HepG2 (cell line): ENCODE measurements at regions not wholly inside any gene's neighbourhood (a gene's known extent, or its start where the extent isn't known, plus 50 kb on each side); places are given as distances from the start of the nearest gene placed in this dataset.

Experiments used
- ATAC-seq: fragments of 200-7000 bp; cut with Tn5 transposase; 3 replicates; pipeline ENCODE4 v1.9.1; 2020; ENCODE audit warnings: mild to moderate bottlenecking, moderate library complexity
- BruUV-seq: library from RNA; stranded (reverse); fragments of 400-500 nt; replicated peaks from 2 replicates; lab custom pipeline; 2021; lab: Mats Ljungman, UMichigan
- CTCF ChIA-PET: fragments of 300-600 bp; formaldehyde crosslinking; extraction: SDS; loops from one replicate; lab custom pipeline; 2021; ENCODE audit warnings: low total read pairs, inconsistent platforms, low intra/inter-chr PET ratio; lab: Yijun Ruan, JAX
- POLR2A ChIA-PET: fragments of 350-600 bp; sonication (Branson Sonifier 250); formaldehyde crosslinking; loops from one replicate; lab custom pipeline; 2020; ENCODE audit warnings: antibody characterized with exemption, inconsistent platforms; lab: Yijun Ruan, JAX
- DNase-seq: peaks from one replicate; pipeline ENCODE4 v3.0.0-alpha.2; 2015; ENCODE audit warnings: low spot score
- FAIRE-seq: peaks from 3 replicates; lab custom pipeline; 2011; peaks lifted over from hg19 to GRCh38; lab: Jason Lieb, UNC
- H2AFZ ChIP-seq: one replicate; pipeline ENCODE4 v1.6.1; 2011; ENCODE audit warnings: low read length, inconsistent platforms
- H3K27ac ChIP-seq: fragments of 300-600 bp; 3 replicates; pipeline ENCODE4 v1.8.0; 2011; ENCODE audit warnings: mixed run types, mild to moderate bottlenecking, mixed read lengths, low read length, inconsistent platforms; ENCODE audit not compliant: insufficient read depth; ENCODE audit errors: extremely low read length
- H3K27me3 ChIP-seq, 2 experiments: fragments of 200-600 bp in 1 of 2; 2 replicates in 1 of 2; 3 replicates in 1 of 2; pipeline versions ENCODE4 v1.6.0 to v1.8.0; 2011; ENCODE audit warnings: low read length in 2 of 2, mild to moderate bottlenecking in 2 of 2, moderate library complexity in 2 of 2, inconsistent platforms in 1 of 2; ENCODE audit not compliant: insufficient read depth in 2 of 2, control insufficient read depth in 1 of 2
- H3K36me3 ChIP-seq, 2 experiments: fragments of 200-600 bp in 1 of 2; replicated peaks in 1 of 2; 2 replicates in 1 of 2; 3 replicates in 1 of 2; pipeline versions ENCODE4 v1.5.1 to v1.8.0; 2011; ENCODE audit warnings: low read length in 2 of 2, inconsistent platforms in 1 of 2; ENCODE audit not compliant: insufficient read depth in 2 of 2, control insufficient read depth in 1 of 2
- H3K4me1 ChIP-seq: 2 replicates; pipeline ENCODE4 v1.5.1; 2012; ENCODE audit warnings: low read length, inconsistent platforms; ENCODE audit not compliant: insufficient read depth
- H3K4me2 ChIP-seq: 2 replicates; pipeline ENCODE4 v1.6.0; 2011; ENCODE audit warnings: low read depth, low read length, inconsistent platforms
- H3K4me3 ChIP-seq, 3 experiments: fragments of 200-600 bp in 1 of 3; sonication (generic), shearing (Covaris generic) in 1 of 3; replicated peaks in 1 of 3; 2 replicates each; pipeline ENCODE4 v1.5.1; 2011 to 2016; ENCODE audit warnings: low read length in 3 of 3, inconsistent platforms in 2 of 3, low read depth in 2 of 3, mild to moderate bottlenecking in 2 of 3, control low read depth in 1 of 3, mixed read lengths in 1 of 3; ENCODE audit not compliant: insufficient read depth in 1 of 3
- H3K79me2 ChIP-seq: one replicate; pipeline ENCODE4 v1.6.1; 2011; ENCODE audit warnings: low read length, inconsistent platforms; ENCODE audit not compliant: insufficient read depth
- H3K9ac ChIP-seq: 2 replicates; pipeline ENCODE4 v1.6.0; 2011; ENCODE audit warnings: mild to moderate bottlenecking, low read depth, low read length, inconsistent platforms; ENCODE audit not compliant: insufficient read depth
- H3K9me3 ChIP-seq: 2 replicates; pipeline ENCODE4 v1.5.1; 2012; ENCODE audit warnings: mild to moderate bottlenecking, low read length
- H4K20me1 ChIP-seq: 2 replicates; pipeline ENCODE4 v1.6.0; 2011; ENCODE audit warnings: inconsistent platforms, mild to moderate bottlenecking, low read length, moderate library complexity; ENCODE audit not compliant: insufficient read depth
- ATM ChIP-seq: fragments of 450-650 bp; IDR thresholded peaks from 2 replicates; pipeline ENCODE4 v1.7.1; 2017; ENCODE audit warnings: mild to moderate bottlenecking, borderline replicate concordance
- BATF2 ChIP-seq: sonication (generic); formaldehyde crosslinking; IDR thresholded peaks from 2 replicates; pipeline ENCODE4 v1.8.0; 2022; ENCODE audit warnings: mild to moderate bottlenecking, missing genetic modification reagents, moderate library complexity
- CHD4 ChIP-seq: fragments of 200-600 bp; sonication (generic); IDR thresholded peaks from 2 replicates; pipeline ENCODE4 v1.7.0; 2017; ENCODE audit warnings: mild to moderate bottlenecking, low read length, borderline replicate concordance
- GFI1 ChIP-seq: sonication (generic); formaldehyde crosslinking; IDR thresholded peaks from 2 replicates; pipeline ENCODE4 v1.5.0; 2020; ENCODE audit warnings: missing genetic modification reagents, mild to moderate bottlenecking, borderline replicate concordance
- HIVEP1 ChIP-seq: sonication (generic); formaldehyde crosslinking; IDR thresholded peaks from 2 replicates; pipeline ENCODE4 v1.4.0; 2020; ENCODE audit warnings: mild to moderate bottlenecking, missing genetic modification reagents
- NR2F2 ChIP-seq: IDR thresholded peaks from 2 replicates; pipeline ENCODE4 v1.6.1; 2012; ENCODE audit warnings: low read depth, inconsistent platforms, borderline replicate concordance
- REL ChIP-seq: sonication (generic); formaldehyde crosslinking; conservative IDR thresholded peaks from 2 replicates; pipeline ENCODE4 v1.8.0; 2022; ENCODE audit warnings: mild to moderate bottlenecking, missing genetic modification reagents, moderate library complexity
- TEAD2 ChIP-seq: sonication (generic); formaldehyde crosslinking; IDR thresholded peaks from 2 replicates; pipeline ENCODE4 v1.9.0; 2021; ENCODE audit warnings: missing genetic modification reagents
- ZBTB34 ChIP-seq: sonication (generic); formaldehyde crosslinking; IDR thresholded peaks from 2 replicates; pipeline ENCODE4 v1.8.0; 2022; ENCODE audit warnings: mild to moderate bottlenecking, missing genetic modification reagents
- ZNF121 ChIP-seq: sonication (generic); formaldehyde crosslinking; IDR thresholded peaks from 2 replicates; pipeline ENCODE4 v1.5.0; 2020; ENCODE audit warnings: mild to moderate bottlenecking, missing genetic modification reagents
- ZNF230 ChIP-seq: sonication (generic); formaldehyde crosslinking; IDR thresholded peaks from 2 replicates; pipeline ENCODE4 v1.4.0; 2020; ENCODE audit warnings: mild to moderate bottlenecking, missing genetic modification reagents
- ZNF263 ChIP-seq: sonication (generic); formaldehyde crosslinking; IDR thresholded peaks from 2 replicates; pipeline ENCODE4 v1.4.0; 2020; ENCODE audit warnings: missing genetic modification reagents
- ZNF280D ChIP-seq: sonication (generic); formaldehyde crosslinking; IDR thresholded peaks from 2 replicates; pipeline ENCODE4 v1.5.1; 2020; ENCODE audit warnings: mild to moderate bottlenecking, missing genetic modification reagents
- WGBS: methylation state at CpG from one replicate; pipeline ENCODE4 v1.1.6; 2017; ENCODE audit warnings: low lambda C conversion rate; 5-methylcytosine and 5-hydroxymethylcytosine counted together
- in situ Hi-C: cut with HindIII; loops from 2 replicates; pipeline ENCODE4 v1.10.0; 2017; ENCODE audit warnings: low pct_unique_long_range_greater_than_20kb; ENCODE audit not compliant: extremely low pct_ligation_motif_present
- intact Hi-C: fragments of 100-400 bp; cut with micrococcal nuclease; formaldehyde crosslinking; loops from one replicate; pipeline ENCODE4 v1.10.0; 2022; ENCODE audit not compliant: unreplicated experiment

GRCh38 chrX:128804828-128805227 lies 718.5 kb downstream of the SMARCA1 start:
- Histone ChIP-seq H3K36me3 (no peaks in the 10 kb centered on the region), H4K20me1 (no peaks in the 10 kb centered on the region), H3K9ac (no peak overlapping the region), H3K9me3 (peaks cover 13% of the 10 kb centered on the region), H3K4me1 (0 out of 2 replicates have a peak, but pooled peaks cover 8% of the 10 kb centered on the region), H3K27me3 (no peaks in the 10 kb centered on the region), H3K79me2 (no peaks in the 10 kb centered on the region), H3K4me2 (no peak overlapping the region), H3K4me3 (no peak overlapping the region), H3K27ac (no peak overlapping the region), H2AFZ (no peak overlapping the region)
- 42% methylated on average over 2 of the region's 2 CpGs for WGBS
- in situ Hi-C loops (loop anchor here (25.0 kb wide), 1 partner anchor 307 kb away; no protein-coding TSS in a partner anchor), intact Hi-C loops (no loop called here)
- CTCF ChIA-PET: no interaction called here
- POLR2A ChIA-PET: no interaction called here
- no TSS peak for BruUV-seq
- FAIRE-seq: no peak
- ATAC-seq: no peak
- DNase-seq: no peak
- TF ChIP-seq BATF2 (CRISPR knock-in tag): no peak
- TF ChIP-seq HIVEP1 (CRISPR knock-in tag): no peak
- TF ChIP-seq ZBTB34: no peak
- TF ChIP-seq NR2F2: no peak
- TF ChIP-seq ZNF230 (CRISPR knock-in tag): no peak
- TF ChIP-seq ZNF280D (CRISPR knock-in tag): no peak
- no peak for TF ChIP-seq ATM
- no peak for TF ChIP-seq ZNF263 (CRISPR knock-in tag)
- no peak for TF ChIP-seq REL (CRISPR knock-in tag)
- no peak for TF ChIP-seq CHD4
- TF ChIP-seq GFI1 (CRISPR knock-in tag): no peak
- TF ChIP-seq ZNF121 (CRISPR knock-in tag): no peak
- no peak for TF ChIP-seq TEAD2 (CRISPR knock-in tag)
